Effector CD4-positive, alpha-beta T cell (primary cell): ENCODE measurements at regions not wholly inside any gene's neighbourhood (a gene's known extent, or its start where the extent isn't known, plus 50 kb on each side); places are given as distances from the start of the nearest gene placed in this dataset.

Source experiments
- DNase-seq: peaks from one replicate; pipeline ENCODE4 v3.0.0-alpha.2; 2020

DNA sequence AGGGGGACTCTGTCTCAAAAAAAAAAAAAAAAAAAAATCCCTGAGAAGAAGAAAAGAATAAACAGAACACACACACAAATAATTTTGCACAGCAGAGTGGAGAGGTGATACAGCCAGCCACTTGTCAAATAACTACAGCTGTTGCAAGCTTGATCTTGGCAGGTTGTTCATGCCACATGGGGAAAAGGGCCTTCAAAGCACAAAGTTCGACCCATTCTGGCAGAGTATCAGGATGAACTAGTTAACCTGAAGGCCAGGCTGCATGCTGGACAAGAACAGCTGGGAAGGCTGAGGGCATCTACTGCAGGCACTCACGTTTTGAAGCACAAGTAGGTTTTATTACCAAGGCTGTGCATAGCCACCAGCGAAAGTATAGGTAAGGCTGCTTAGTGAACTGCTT is 104.1 kb downstream of the KCTD15 start:
- no peak for DNase-seq

DNA sequence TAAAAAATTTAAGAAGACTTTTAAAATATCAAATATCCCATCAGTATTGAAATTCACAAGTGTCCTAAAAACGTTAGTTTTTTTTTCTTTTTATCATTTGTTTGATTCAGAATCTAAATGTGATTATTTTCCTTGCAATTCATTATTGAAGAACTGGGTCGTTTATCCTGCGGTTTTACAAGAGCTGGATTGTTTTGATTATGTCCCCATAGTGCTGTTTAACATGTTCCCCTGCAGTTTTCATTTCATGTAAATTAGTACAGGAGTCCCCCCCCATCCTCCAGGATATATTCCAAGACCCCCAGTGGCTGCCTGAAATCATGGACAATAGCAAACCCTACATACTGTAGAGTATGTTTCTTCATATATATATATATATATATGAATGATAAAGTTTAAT is 105.7 kb downstream of the KCTD15 start:
- no peak for DNase-seq

DNA sequence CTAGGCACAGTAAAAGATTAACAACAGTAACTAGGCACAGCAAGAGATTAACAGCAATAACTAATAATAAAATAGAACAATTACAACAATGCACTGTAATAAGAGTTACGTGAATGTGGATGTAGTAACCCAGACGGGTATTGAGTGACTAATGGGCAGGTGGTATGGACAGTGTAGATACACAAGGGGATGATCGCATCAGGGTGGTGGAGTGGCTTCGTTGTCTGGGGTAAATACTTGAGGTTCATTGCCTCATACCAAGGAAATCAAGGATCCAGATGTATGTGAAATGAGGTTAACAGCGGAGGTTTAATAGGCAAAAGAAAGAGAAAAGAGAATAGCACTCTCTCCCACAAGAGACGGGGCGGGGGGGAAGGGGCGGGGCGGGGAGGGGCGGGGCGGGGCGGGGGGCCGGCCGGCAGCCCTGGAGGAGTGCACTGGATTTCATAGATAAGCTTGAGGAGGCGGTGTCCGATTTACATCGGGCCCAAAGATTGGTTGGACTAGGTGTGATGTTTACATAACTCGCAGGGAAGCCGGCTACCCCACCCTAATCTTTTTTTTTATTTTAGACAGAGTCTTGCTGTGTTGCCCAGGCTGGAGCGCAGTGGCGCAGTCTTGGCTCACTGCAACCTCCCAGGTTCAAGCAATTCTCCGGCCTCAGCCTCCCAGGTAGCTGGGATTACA is 106.3 kb downstream of the KCTD15 start:
- no peak for DNase-seq

DNA sequence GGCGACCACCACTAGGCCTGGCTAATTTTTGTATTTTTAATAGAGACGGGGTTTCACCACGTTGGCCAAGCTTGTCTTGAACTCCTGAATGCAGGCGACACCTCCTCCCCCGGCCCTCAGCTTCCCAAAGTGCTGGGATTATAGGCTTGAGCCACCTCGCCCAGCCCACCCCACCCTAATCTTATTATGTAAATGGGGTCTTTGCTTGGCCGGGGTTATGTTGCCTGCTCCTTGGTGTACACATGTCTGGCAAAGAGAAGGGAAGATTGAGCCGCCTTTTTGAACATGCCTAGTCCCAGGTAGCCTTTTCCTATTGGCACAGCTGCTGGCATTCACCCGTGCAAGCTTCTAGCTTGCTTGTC is 106.8 kb downstream of the KCTD15 start:
- DNase-seq: no peak

DNA sequence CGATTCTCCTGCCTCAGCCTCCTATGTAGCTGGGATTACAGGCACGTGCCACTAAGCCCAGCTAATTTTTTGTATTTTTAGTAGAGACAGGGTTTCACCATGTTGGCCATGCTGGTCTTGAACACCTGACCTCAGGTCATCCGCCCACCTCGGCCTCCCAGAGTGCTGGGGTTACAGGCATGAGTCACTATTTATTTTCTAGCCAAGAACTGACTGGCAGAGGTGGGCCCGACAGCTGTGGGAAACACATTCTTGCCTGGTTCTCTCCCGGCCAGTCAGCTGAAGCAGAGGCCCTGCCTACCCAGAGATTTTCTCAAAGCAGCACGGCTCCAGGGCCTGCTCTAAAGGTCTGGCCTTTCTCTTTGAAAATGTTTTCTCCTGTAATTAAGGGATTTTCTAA is 108.0 kb downstream of the KCTD15 start:
- DNase-seq: no peak

DNA sequence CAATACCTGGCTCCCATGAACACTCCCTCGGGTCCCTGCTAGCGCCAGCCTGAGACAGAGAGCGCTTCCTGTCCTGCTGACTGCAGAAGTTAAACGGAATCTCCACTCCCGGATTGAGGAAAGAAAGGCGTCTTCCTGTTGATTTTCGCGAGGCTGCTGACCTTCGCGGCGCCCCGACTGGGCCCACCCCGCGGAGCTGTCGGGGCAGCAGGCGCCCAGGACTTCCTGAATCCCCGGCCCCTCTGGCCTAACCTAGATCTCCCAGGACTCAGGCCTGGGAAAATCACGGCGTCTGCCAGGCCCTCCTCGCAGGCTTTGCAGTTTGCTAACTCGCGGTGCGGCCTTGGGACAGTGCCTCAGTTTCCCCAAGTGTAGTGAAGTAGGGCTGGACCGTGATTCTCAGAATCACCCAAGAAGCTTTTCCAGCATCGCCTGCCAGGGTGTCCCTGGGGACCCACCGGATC is 108.8 kb downstream of the KCTD15 start:
- DNase-seq: no peak

DNA sequence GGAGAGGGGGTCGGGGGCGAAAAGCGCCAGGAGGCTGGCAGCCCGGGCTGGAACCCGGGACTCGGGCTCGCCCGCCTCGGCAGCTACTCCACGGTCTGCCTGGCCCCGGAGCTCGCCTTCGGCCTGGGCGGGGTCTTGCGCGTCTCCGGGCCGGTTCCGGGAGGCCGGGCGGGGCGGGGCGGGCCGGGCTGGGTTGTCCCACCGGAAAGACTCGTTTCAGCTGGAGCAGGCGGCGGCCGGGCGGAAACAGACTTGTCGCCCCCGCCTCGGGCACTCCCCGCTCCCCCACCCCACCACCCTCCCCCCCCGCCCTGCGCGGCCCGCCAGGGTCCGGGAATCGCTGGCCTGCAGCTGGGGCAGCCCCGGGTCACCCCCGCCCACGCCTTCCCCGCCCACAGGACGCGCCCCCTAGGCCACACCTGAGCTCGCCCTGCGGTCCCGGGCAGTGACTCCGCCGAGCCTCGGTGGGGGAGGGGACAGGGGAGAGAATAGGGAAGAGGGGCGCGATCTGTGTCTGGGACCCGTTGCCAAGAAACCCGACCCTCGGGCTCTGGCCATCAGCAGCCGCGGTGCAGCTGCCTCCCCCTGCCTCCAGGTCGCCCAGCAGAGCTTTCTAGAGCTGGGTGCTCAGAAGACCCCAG is 109.4 kb downstream of the KCTD15 start:
- DNase-seq: no peak

DNA sequence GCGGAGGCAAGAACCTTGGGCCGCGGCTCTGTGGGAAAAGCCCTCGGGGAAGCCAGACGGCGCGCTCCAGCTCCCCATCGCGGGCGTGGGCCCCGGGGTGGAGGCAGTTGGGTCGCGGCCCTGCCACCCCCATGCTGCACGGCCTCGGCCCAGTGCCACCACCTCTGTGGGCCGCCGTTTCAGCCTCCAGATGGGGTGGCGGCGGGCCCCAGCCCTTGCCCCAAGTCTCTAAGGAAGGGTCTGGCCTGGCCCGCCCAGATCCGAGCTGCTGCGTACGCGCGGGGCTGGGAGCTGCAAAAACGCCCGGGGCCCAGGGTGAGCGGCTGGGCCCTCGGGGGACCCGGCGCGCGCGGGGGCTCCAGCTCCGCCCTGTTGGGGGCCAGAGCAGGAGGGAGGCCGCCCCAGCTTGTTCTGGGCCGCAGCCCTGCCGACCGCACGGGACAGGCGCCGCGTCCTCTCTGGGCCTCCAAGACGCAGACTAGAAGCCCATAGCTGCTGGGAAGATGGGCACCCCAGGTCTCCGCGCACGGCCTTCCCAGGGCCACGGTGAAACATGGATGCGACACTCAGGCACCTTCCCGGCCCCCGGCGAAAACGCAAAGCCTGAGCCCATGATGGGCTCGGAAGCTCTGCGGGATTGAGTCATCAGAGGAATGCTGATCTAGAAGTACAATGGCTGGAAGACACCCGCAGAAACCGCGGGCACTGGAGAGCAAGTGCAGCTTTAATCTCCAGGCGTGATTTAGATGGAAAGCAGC is 110.1 kb downstream of the KCTD15 start:
- no peak for DNase-seq

DNA sequence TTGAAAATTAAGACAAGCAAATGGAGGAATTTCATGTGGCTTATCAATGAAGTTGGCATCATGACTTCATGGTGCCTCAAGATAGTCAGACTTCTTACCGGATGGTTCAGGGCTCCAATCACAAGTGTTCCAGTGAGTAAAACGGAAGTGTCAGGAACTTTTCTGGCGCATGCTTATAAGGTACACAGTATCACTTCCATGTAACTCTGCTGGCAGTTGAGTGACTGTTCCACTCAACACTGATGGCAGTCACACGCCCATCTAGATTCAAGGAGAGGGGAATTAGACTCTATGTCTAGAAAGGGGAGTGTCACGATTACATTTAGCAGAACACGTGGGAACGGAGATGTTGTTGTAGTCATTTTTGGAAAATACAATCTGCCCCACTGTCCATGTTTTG is 114.3 kb downstream of the KCTD15 start:
- DNase-seq: no peak

DNA sequence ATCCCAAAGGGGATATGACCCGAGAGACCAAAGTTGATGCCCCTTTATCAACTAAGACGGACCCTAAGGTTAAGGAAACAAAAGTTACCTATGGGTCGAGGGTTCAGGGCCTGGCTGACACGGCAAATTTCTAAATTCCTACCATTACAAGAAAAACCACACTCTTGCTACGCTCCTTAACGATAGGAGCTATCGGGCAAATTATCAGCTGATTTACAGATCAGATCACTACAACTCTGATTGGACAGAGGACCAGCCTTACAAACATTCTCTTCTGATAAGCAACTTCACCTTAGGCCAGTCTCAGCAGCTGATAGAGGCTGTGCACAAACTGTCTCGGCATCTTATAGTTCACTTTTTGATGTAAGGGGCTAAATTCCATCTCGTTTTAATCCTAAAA is 117.9 kb downstream of the KCTD15 start:
- DNase-seq: no peak

DNA sequence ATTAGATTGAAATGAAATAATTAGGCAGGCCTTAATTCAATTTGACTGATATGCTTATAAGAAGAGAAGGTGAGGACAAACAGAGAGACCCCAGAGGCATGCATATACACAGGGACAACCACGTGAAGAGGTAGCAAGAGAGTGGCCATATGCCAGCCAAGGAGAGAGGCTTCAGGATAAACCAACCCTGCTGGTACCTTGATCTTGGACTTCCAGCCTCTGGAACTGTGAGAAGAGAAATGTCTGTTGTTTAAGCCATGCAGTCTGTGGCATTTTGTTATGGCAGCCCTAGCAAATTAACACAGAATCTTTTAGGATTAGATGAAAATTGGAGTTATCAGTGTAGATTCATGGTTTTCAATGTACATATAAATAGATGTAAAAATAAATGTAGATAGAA is 120.1 kb downstream of the KCTD15 start:
- DNase-seq: no peak

DNA sequence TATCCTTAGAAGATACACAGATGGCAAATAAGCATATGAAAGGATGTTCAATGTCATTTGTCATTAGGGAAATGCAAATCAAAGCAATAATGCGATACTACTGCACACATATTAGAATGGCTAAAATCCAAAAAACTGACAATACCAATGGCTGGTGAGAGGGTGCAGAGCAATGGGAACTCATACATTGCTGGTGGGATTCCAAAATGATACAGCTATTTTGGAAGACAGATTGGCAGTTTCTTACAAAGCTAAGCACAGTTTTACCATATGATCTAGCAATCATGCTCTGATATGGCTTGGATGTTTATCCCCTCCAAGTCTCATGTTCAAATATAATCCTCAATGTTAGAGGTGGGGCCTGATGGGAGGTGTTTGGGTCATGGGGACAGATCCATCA is 122.6 kb downstream of the KCTD15 start:
- DNase-seq: no peak

DNA sequence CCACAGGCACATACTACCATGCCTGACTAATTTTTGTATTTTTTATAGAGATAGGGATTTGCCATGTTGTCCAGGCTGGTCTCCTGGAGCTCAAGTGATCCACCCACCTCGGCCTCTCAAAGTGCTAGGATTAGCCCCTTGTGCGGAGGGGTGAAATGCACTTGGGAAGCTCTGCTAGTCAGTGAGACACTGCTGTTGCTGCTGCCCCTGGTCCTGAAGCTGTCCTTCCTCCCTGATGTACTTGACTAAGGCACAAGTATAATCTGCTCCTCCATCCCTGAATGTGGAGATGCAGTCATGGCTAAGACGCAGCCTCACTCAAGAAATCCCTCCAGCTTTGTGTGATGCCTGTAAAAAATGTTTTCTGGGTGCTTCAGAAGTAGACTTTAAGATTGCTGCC is 124.5 kb downstream of the KCTD15 start:
- no peak for DNase-seq

DNA sequence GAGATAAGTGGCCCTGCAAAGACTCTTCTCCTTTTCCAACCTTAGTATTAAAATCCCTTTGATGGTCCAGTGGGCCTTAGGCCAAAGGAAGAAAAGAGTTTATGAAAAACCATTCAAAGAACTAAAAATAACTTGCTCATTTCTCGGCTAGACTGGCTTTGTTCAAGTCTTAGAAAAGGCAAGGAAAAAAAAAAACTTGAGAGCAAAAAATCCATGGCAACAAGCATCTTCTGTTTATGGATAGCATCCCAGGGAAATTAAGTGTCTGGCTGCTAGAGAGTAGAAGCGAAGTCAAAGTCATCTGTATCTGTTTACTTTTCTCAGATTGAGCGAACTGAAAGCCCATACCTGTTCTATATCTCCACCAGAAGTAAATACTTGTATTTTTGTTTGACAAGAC is 129.6 kb downstream of the KCTD15 start:
- no peak for DNase-seq

DNA sequence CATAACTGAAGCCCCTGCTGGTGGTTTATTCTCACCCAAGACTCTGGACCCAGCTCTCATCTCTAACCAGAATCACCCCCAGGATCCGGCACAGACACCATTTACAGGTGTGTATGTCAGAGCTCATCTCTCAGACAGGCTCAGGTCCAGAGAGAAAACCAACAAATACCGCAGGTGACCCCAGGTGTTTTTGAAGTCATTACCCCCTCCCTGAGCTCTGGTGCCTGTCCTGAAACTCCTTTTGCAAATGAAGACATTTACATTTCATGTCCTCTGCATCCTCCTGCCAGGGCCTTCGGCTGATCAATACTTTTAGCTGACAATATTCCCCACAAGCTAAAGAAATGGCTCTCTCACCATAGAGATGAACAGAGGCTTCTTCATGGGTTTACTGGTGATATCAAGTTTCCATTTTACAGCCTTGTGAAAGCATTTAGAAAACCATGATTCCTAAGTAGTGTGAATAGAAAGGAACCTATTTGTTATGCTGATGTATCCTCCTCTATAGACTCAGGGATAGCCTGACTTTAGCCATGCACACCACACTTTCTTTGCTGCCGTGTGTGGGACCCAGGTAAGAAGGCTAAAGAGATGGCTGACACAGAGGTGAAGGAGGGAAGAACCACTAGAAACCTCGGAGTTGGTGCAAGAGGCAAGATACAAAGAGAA is 131.3 kb downstream of the KCTD15 start:
- no peak for DNase-seq

DNA sequence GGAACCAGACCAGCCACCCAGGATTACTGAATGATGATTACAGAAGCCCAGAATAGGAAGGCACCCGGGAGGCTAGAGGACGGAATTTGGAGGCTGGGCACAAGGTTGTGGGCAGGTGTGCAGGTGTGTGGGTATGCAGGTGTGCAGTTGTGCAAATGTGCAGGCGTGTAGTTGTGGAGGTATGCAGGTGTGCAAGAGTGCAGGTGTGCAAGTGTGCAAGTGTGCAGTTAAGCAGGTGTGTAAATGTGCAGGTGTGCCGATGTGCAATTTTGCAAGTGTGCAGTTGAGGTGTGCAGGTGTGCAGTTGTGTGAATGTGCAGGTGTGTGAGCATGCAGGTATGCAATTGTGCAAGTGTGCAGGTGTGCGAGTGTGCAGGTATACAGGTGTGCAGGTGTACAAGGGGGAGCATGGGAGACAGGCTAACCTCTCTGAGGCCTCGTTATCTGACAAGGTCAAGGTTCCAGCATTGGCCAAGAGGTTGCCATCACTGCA is 131.8 kb downstream of the KCTD15 start:
- no peak for DNase-seq

DNA sequence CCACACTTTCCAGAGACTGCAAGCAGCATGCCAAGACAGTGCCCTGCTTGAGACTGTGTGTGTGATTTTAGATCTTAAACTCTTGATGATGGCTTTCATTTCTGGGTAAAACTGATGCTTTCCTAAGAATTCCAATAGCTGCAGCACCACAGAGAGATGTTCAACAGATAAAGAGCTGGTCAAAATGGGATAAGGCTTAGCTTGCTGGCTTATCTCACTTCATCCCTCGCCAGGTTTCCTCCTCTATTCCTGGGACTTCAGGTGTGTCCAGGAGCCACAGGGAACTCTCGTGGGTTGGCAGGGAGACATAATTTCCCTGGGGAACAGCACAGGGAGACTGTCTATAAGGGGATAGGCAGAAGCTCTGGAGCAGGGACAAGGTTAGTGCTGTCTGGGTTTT is 137.3 kb downstream of the KCTD15 start:
- no peak for DNase-seq

DNA sequence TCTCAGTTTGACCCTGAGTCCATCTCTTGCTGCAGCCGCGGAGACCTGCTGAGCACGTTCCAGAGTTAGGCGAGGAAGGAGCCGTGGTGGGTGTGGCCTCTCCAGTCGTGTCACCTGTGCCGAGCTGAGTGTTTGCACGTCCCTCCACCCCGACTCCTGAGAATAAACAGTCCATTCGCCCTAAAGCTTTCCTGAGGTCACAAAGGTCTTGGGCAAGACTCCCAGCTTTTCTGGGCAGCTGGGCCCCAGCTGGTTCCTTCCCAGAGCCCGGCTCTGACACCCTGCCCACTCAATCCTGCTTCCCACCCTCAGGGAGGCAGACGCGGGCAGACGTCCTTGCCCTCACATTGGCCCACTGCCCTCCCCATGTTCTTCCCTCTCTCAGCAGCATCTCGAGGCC is 142.2 kb downstream of the KCTD15 start:
- DNase-seq: no peak

DNA sequence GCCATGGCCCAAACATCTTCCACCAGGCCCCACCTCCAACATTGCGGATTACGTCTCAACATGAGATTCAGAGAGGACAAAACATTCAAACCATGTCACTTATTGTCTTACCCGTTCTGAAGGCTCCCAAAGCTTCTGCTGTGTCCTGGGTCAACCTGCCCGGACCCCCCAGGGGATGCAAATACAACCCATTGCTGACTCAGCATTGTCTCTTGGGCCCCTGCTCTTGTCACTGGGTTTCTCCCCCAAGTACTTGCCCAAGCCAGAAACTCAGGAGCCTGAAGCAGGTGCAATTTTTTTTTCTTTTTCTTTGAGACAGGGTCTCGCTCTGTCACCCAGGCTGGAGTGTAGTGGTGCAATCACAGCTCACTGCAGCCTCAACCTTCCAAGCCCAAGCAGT is 144.5 kb downstream of the KCTD15 start:
- DNase-seq: no peak

DNA sequence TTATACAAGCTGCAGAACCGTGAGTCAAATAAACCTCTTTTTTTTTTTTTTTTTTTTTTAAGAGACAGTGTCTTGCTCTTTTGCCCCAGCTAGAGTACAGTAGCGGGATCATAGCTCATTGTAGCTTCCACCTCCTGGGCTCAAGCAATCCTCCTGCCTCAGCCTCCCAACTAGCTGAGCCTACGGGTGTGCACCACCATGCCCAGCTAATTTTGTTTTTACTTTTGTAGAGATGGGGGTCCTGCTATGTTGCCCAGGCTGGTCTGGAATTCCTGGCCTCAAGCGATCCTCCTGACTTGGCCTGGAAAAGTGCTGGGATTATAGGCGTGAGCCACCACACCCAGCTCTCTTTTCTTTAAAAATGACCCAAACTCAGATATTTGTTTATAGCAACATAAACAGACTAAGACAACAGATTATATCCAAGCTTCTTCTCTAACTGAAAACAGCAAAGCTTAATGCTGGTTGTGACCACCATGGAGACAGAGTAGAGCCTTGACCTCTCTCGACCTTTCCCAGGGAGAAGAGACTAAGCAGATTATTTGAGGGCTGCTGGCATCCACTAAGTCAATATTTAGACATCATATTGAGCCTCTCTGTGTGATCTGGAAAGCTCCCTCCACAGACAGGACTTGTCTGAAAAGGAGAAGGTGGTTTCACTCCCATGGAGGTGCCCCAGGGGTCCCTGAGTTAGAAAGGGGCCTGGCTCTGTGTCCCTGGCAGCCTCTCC is 150.0 kb downstream of the KCTD15 start:
- no peak for DNase-seq

DNA sequence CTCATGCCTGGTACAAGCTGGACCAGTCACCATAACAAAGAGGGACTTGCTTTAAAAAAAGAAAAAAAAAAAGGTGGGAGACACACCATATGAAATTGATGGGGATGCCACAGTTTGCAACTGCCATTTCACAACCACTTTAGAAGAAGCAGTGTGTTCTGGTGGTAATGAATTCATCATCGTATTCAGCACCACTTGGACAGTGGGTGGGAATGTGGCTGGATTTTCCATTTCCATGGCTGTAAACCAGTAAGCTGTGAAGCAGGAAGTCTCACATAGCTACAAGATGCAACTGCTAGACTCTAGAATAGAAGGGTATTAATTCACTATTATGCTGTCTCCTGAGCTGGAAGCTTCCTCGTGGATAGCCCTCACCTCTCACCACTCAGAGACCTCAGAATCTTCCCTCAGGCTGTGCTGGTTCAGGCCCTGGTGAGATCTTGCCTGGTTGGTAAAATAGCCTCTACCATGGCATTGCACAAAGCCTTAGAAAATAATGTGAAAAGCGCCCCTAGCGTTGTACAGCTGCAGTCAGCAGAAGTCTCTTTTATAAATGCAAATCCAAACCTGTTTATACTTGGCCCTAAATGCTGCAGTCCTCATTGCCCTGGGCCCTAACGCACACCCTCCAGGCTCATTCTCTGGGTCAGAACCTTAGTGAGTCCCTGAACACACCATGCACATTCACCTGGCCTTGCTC is 150.7 kb downstream of the KCTD15 start:
- DNase-seq: no peak
